Activated CD8-positive, alpha-beta T cell treated with anti-CD3 and anti-CD28 coated beads, Interleukin-2, amount 10 ng/mL, durations not matched to agents 7 days and 5 days (primary cell): ENCODE measurements at regions not wholly inside any gene's neighbourhood (a gene's known extent, or its start where the extent isn't known, plus 50 kb on each side); places are given as distances from the start of the nearest gene placed in this dataset.

ENCODE experiments used
- ATAC-seq: fragments of 150-1000 bp; cut with Tn5 transposase; one replicate; pipeline ENCODE4 v1.10.0; 2021; ENCODE audit warnings: moderate library complexity
- CTCF ChIA-PET: fragments of 350-600 bp; sonication (Branson Sonifier 250); formaldehyde crosslinking; loops from one replicate; lab custom pipeline; 2021; ENCODE audit warnings: antibody characterized with exemption; lab: Charles Lee
- POLR2A ChIA-PET: fragments of 350-600 bp; sonication (Branson Sonifier 250); formaldehyde crosslinking; loops from one replicate; lab custom pipeline; 2021; ENCODE audit warnings: antibody characterized with exemption; lab: Charles Lee
- DNase-seq: peaks from one replicate; pipeline ENCODE4 v3.0.0-alpha.2; 2020
- H3K27ac Mint-ChIP-seq: one replicate; pipeline ENCODE4 v1.8.0; 2021; ENCODE audit warnings: mild to moderate bottlenecking, mixed read lengths
- H3K27me3 Mint-ChIP-seq: one replicate; pipeline ENCODE4 v1.8.0; 2021; ENCODE audit warnings: low read depth, mixed read lengths
- H3K36me3 Mint-ChIP-seq: one replicate; pipeline ENCODE4 v1.8.0; 2021; ENCODE audit warnings: low read depth, mixed read lengths
- H3K4me1 Mint-ChIP-seq: one replicate; pipeline ENCODE4 v1.8.0; 2021; ENCODE audit warnings: low read depth, mixed read lengths
- H3K4me3 Mint-ChIP-seq: one replicate; pipeline ENCODE4 v1.8.0; 2021; ENCODE audit warnings: mild to moderate bottlenecking, mixed read lengths
- H3K9me3 Mint-ChIP-seq: one replicate; pipeline ENCODE4 v1.8.0; 2022; ENCODE audit warnings: mixed read lengths; ENCODE audit not compliant: insufficient read depth

- no peak overlapping the region for H3K4me3 Mint-ChIP-seq
- ChIA-PET CTCF (no interaction called here), POLR2A (no interaction called here)
- H3K36me3 Mint-ChIP-seq, result no peaks in the 10 kb centered on the region
- ATAC-seq, result no peak
- no peaks in the 10 kb centered on the region for H3K9me3 Mint-ChIP-seq
- DNase-seq, result no peak
- H3K27me3 Mint-ChIP-seq, result no peaks in the 10 kb centered on the region
- no peaks in the 10 kb centered on the region for H3K4me1 Mint-ChIP-seq
- H3K27ac Mint-ChIP-seq, result no peak overlapping the region
Measured at GRCh38 chr1:192238421-192238820, 78.4 kb upstream of the RGS21 start.

- CTCF ChIA-PET, result no interaction called here
- no peaks in the 10 kb centered on the region for H3K27me3 Mint-ChIP-seq
- no peaks in the 10 kb centered on the region for H3K9me3 Mint-ChIP-seq
- no peak overlapping the region for H3K27ac Mint-ChIP-seq
- no peaks in the 10 kb centered on the region for H3K36me3 Mint-ChIP-seq
- POLR2A ChIA-PET, result no interaction called here
- ATAC-seq (no peak), DNase-seq (no peak)
- H3K4me3 Mint-ChIP-seq, result no peak overlapping the region
- H3K4me1 Mint-ChIP-seq, result no peaks in the 10 kb centered on the region
Measured at GRCh38 chr1:192243721-192244120, 73.1 kb upstream of the RGS21 start.

GRCh38 chr1:192251735-192252134 is 65.1 kb upstream of the RGS21 start:
- H3K27me3 Mint-ChIP-seq, result no peaks in the 10 kb centered on the region
- no peak overlapping the region for H3K27ac Mint-ChIP-seq
- no peak for DNase-seq
- H3K4me3 Mint-ChIP-seq, result no peak overlapping the region
- POLR2A ChIA-PET, result no interaction called here
- no peaks in the 10 kb centered on the region for H3K36me3 Mint-ChIP-seq
- H3K4me1 Mint-ChIP-seq, result no peaks in the 10 kb centered on the region
- CTCF ChIA-PET, result no interaction called here
- H3K9me3 Mint-ChIP-seq, result peaks cover 4% of the 10 kb centered on the region
- no peak for ATAC-seq

- Mint-ChIP-seq H3K27me3 (no peaks in the 10 kb centered on the region), H3K4me1 (no peaks in the 10 kb centered on the region), H3K36me3 (no peaks in the 10 kb centered on the region), H3K4me3 (no peak overlapping the region), H3K9me3 (peaks cover 4% of the 10 kb centered on the region), H3K27ac (no peak overlapping the region)
- no peak for DNase-seq
- POLR2A ChIA-PET, result no interaction called here
- ATAC-seq, result no peak
- CTCF ChIA-PET, result no interaction called here
Measured at GRCh38 chr1:192252776-192253175, 64.0 kb upstream of the RGS21 start.

- ChIA-PET POLR2A (no interaction called here), CTCF (no interaction called here)
- Mint-ChIP-seq H3K9me3 (peaks cover 4% of the 10 kb centered on the region), H3K4me1 (no peaks in the 10 kb centered on the region), H3K36me3 (no peaks in the 10 kb centered on the region), H3K27ac (no peak overlapping the region), H3K27me3 (no peaks in the 10 kb centered on the region), H3K4me3 (no peak overlapping the region)
- ATAC-seq (no peak), DNase-seq (no peak)
Measured at GRCh38 chr1:192256674-192257334, 60.0 kb upstream of the RGS21 start.

- peaks cover 2% of the 10 kb centered on the region for H3K9me3 Mint-ChIP-seq
- POLR2A ChIA-PET, result no interaction called here
- H3K4me3 Mint-ChIP-seq, result no peak overlapping the region
- no peaks in the 10 kb centered on the region for H3K27me3 Mint-ChIP-seq
- CTCF ChIA-PET, result no interaction called here
- H3K4me1 Mint-ChIP-seq, result no peaks in the 10 kb centered on the region
- no peak for ATAC-seq
- no peak for DNase-seq
- no peaks in the 10 kb centered on the region for H3K36me3 Mint-ChIP-seq
- no peak overlapping the region for H3K27ac Mint-ChIP-seq
Measured at GRCh38 chr1:192260076-192260475, 56.7 kb upstream of the RGS21 start.

GRCh38 chr1:192261476-192261875 is 55.3 kb upstream of the RGS21 start:
- POLR2A ChIA-PET, result no interaction called here
- H3K4me1 Mint-ChIP-seq, result no peaks in the 10 kb centered on the region
- CTCF ChIA-PET, result no interaction called here
- DNase-seq (no peak), ATAC-seq (no peak)
- no peak overlapping the region for H3K27ac Mint-ChIP-seq
- H3K27me3 Mint-ChIP-seq, result no peaks in the 10 kb centered on the region
- H3K9me3 Mint-ChIP-seq, result no peaks in the 10 kb centered on the region
- H3K36me3 Mint-ChIP-seq, result no peaks in the 10 kb centered on the region
- H3K4me3 Mint-ChIP-seq, result no peak overlapping the region

GRCh38 chr1:192263436-192263835 is 53.4 kb upstream of the RGS21 start:
- H3K27me3 Mint-ChIP-seq, result no peaks in the 10 kb centered on the region
- H3K36me3 Mint-ChIP-seq, result no peaks in the 10 kb centered on the region
- H3K4me3 Mint-ChIP-seq, result no peak overlapping the region
- no peaks in the 10 kb centered on the region for H3K4me1 Mint-ChIP-seq
- no peak for ATAC-seq
- no peaks in the 10 kb centered on the region for H3K9me3 Mint-ChIP-seq
- no peak overlapping the region for H3K27ac Mint-ChIP-seq
- CTCF ChIA-PET, result no interaction called here
- POLR2A ChIA-PET, result no interaction called here
- no peak for DNase-seq

- H3K4me1 Mint-ChIP-seq, result no peaks in the 10 kb centered on the region
- H3K27me3 Mint-ChIP-seq, result no peaks in the 10 kb centered on the region
- H3K36me3 Mint-ChIP-seq, result no peaks in the 10 kb centered on the region
- H3K9me3 Mint-ChIP-seq, result no peaks in the 10 kb centered on the region
- ATAC-seq (no peak), DNase-seq (no peak)
- no peak overlapping the region for H3K4me3 Mint-ChIP-seq
- CTCF ChIA-PET, result no interaction called here
- no peak overlapping the region for H3K27ac Mint-ChIP-seq
- POLR2A ChIA-PET, result no interaction called here
Measured at GRCh38 chr1:192265516-192266173, 51.1 kb upstream of the RGS21 start.

- H3K4me1 Mint-ChIP-seq, result no peaks in the 10 kb centered on the region
- H3K36me3 Mint-ChIP-seq, result no peaks in the 10 kb centered on the region
- H3K9me3 Mint-ChIP-seq, result no peaks in the 10 kb centered on the region
- ChIA-PET POLR2A (interaction anchor here (0.7 kb wide), 1 partner anchor 523 kb away, joined by 3 read pairs; no protein-coding TSS in a partner anchor), CTCF (no interaction called here)
- DNase-seq, result no peak
- H3K4me3 Mint-ChIP-seq, result no peak overlapping the region
- ATAC-seq, result no peak
- H3K27me3 Mint-ChIP-seq, result no peaks in the 10 kb centered on the region
- no peak overlapping the region for H3K27ac Mint-ChIP-seq
Measured at GRCh38 chr1:192266645-192267044, 50.1 kb upstream of the RGS21 start.
